GM12865 (cell line): ENCODE measurements at regions not wholly inside any gene's neighbourhood (a gene's known extent, or its start where the extent isn't known, plus 50 kb on each side); places are given as distances from the start of the nearest gene placed in this dataset.

Experiments used
- DNase-seq: peaks from one replicate; pipeline ENCODE4 v3.0.0; 2010; ENCODE audit warnings: low read depth
- H3K4me3 ChIP-seq: 2 replicates; pipeline ENCODE4 v1.5.1; 2011; ENCODE audit warnings: mild to moderate bottlenecking, low read depth, low read length, control low read depth
- CTCF ChIP-seq: IDR thresholded peaks from 2 replicates; pipeline ENCODE4 v1.5.1; 2011; ENCODE audit warnings: low read length, control low read depth, low read depth, inconsistent platforms; ENCODE audit not compliant: insufficient read depth; ENCODE audit errors: missing control alignments

DNA sequence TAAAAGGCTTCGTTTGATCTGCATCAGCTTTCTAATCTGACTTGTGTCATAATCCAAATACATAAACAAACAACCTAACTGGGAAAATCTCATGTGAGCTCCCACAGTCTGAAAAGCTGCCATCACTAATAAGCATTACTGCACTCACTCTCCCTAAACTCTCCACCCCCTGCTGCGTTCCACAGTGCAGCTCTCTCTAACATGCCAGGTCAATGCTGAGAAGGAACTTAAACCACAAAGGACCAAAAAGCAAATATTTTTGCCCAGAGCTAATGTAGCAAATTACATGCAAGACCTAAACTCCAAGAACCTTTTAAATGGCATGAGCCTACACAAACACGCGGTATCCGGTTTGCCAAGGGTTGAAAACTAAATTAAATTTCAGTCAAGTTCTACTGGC lies 542.3 kb upstream of the JARID2 start:
- H3K4me3 ChIP-seq = no peak overlapping the region
- no peak for TF ChIP-seq CTCF
- no peak for DNase-seq

GRCh38 chr6:14704383-14705271 lies 541.2 kb upstream of the JARID2 start:
- H3K4me3 ChIP-seq = no peak overlapping the region
- DNase-seq = no peak
- no peak for TF ChIP-seq CTCF

DNA sequence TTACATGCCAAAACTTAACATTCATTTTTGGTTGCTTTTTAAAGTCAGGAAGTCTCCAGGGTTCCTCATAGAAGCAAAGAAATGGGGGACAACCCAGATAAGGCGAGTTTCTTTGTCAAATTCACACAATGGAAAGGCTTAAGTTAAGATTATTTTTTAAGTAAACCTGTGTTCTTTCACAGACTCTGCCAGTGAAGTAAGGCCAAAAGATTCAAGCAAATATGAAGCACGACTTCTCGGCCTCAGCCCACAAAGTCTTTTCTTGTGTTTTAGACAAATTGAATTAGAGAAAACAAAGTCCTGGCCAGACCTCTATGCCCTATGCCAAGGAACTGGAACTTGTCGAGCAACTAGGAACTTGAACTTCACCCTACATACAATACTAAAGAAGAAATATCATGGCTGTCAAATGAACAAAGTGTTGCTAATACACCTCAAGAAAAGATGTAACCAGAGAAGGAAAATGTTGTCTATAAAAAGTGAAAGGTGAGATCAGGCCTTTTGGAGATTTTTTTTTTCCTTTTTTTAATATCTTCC lies 540.0 kb upstream of the JARID2 start:
- no peak overlapping the region for H3K4me3 ChIP-seq
- TF ChIP-seq CTCF = no peak
- DNase-seq = no peak

DNA sequence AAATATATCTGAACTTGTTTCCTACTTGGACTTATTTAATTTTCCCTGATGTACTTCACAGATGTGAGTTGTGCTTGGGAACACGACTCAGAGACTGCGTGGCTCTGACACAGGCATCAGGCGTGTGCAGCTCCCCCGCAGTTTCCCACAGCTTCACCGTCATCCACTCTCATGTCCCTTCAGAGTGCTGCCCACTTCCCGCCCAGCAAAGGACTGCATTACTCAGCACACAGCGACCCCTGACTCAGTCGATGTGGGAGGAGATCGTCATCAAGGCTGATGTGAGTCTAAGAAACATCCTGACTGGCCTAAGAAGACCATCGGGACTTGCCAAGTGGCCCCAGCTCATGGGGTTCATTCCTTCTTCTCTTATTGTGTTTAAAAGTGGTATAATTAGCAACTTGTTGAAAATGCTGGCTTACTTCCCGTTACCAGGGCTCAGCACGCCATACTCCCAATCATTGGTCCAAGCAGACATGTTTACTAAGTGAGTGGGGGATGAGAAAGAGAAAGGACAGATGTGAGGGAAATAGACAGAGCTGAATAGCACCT lies 539.4 kb upstream of the JARID2 start:
- TF ChIP-seq CTCF = no peak
- H3K4me3 ChIP-seq = no peak overlapping the region
- DNase-seq = no peak

DNA sequence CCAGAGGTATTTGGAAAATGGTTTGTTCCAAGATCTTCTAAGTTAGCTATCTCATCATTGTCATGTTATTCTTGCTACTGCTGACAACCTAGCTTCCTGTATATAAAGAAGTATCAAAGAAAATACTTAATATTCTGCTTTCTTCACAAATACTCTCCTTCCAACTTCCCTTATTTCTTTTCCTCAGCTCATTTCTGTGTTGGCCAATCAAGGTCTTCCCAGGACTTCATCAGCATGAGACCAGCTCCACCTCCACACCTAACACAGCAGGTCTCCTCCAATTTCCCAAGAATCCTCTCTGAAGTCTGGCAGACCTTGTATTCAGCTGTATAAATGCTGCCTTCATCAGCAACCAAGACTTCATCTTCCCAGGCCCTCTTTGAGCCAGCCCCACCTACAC lies 538.6 kb upstream of the JARID2 start:
- no peak overlapping the region for H3K4me3 ChIP-seq
- no peak for TF ChIP-seq CTCF
- no peak for DNase-seq

DNA sequence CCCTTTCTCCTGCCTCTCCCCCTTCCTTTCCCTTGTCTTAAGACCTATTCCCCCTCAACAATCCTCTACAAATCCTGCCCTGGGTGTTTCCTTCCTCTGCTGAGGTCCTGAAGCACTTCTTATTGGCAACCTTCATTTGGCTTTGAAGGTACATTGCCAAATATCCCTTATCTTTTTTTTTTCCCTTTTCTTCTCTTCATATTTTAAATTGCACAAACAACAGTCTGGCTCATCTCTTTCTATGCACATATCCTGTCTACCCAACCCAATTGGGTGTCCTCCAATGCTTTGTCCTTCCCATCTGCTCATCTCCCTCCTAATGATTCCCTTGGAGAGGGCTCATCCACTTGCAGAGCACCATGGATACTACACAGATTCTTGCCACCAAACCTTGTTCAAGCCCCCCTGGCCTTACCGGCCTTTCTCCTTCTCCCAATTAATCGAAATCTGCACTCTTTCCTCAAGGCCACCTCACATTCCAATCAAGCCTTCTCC lies 537.9 kb upstream of the JARID2 start:
- no peak overlapping the region for H3K4me3 ChIP-seq
- DNase-seq = no peak
- no peak for TF ChIP-seq CTCF
